Fibroblast of skin of scalp (primary cell): ENCODE measurements at regions not wholly inside any gene's neighbourhood (a gene's known extent, or its start where the extent isn't known, plus 50 kb on each side); places are given as distances from the start of the nearest gene placed in this dataset.
"Not testable (repeated sequence)": the region's sequence is repeated elsewhere in the genome, so short reads cannot be mapped to it uniquely, and the experiment has no call there.

ENCODE experiments used
- DNase-seq: peaks from one replicate; pipeline ENCODE4 v3.0.0-alpha.2; 2013

- DNase-seq: no peak
Measured at GRCh38 chrX:40240844-40241243, 143.1 kb upstream of the BCOR start.

- DNase-seq: no peak
Measured at GRCh38 chrX:40237731-40238178, 140.0 kb upstream of the BCOR start.

- DNase-seq: no peak
Measured at GRCh38 chrX:40230646-40231045, 132.9 kb upstream of the BCOR start.

GRCh38 chrX:40227125-40227524 lies 129.4 kb upstream of the BCOR start:
- DNase-seq: no peak

GRCh38 chrX:40224658-40225057 lies 126.9 kb upstream of the BCOR start:
- DNase-seq: no peak

- DNase-seq: not testable (repeated sequence)
Measured at GRCh38 chrX:40222612-40223011, 124.9 kb upstream of the BCOR start.

GRCh38 chrX:40213092-40213491 lies 115.3 kb upstream of the BCOR start:
- DNase-seq: no peak

- no peak for DNase-seq
Measured at GRCh38 chrX:40209951-40210617, 112.3 kb upstream of the BCOR start.

- DNase-seq: peak; percentile 16
Measured at GRCh38 chrX:40207626-40208025, 109.9 kb upstream of the BCOR start.

GRCh38 chrX:40205471-40205870 lies 107.7 kb upstream of the BCOR start:
- no peak for DNase-seq

- no peak for DNase-seq
Measured at GRCh38 chrX:40202456-40202855, 104.7 kb upstream of the BCOR start.

GRCh38 chrX:40201329-40201885 lies 103.6 kb upstream of the BCOR start:
- DNase-seq: no peak

- no peak for DNase-seq
Measured at GRCh38 chrX:40199704-40200103, 101.9 kb upstream of the BCOR start.

GRCh38 chrX:40197071-40197470 lies 99.3 kb upstream of the BCOR start:
- no peak for DNase-seq

GRCh38 chrX:40195368-40195767 lies 97.6 kb upstream of the BCOR start:
- no peak for DNase-seq

GRCh38 chrX:40192196-40192595 lies 94.4 kb upstream of the BCOR start:
- DNase-seq: no peak

- DNase-seq: peak; percentile 13
Measured at GRCh38 chrX:40189637-40190036, 91.9 kb upstream of the BCOR start.

GRCh38 chrX:40188573-40189417 lies 91.0 kb upstream of the BCOR start:
- peak; percentile 71 for DNase-seq

GRCh38 chrX:40184968-40185367 lies 87.2 kb upstream of the BCOR start:
- no peak for DNase-seq

- no peak for DNase-seq
Measured at GRCh38 chrX:40182615-40183014, 84.9 kb upstream of the BCOR start.

GRCh38 chrX:40182095-40182494 lies 84.3 kb upstream of the BCOR start:
- no peak for DNase-seq

- DNase-seq: no peak
Measured at GRCh38 chrX:40179283-40179682, 81.5 kb upstream of the BCOR start.

GRCh38 chrX:40177942-40178715 lies 80.4 kb upstream of the BCOR start:
- DNase-seq: no peak
